K562 (cell line): ENCODE measurements at regions not wholly inside any gene's neighbourhood (a gene's known extent, or its start where the extent isn't known, plus 50 kb on each side); places are given as distances from the start of the nearest gene placed in this dataset.

Experiments
- CTCF ChIP-seq, 3 experiments: IDR thresholded peaks in 2 of 3; conservative IDR thresholded peaks in 1 of 3; 2 replicates each; pipeline ENCODE4 v1.5.1; 2011 to 2012; ENCODE audit warnings: low read length in 3 of 3, mild to moderate bottlenecking in 3 of 3, control low read depth in 2 of 3, improper control_type of control experiment in 1 of 3, inconsistent platforms in 1 of 3, low read depth in 1 of 3, mixed read lengths in 1 of 3, moderate library complexity in 1 of 3; ENCODE audit not compliant: insufficient read depth in 2 of 3
- HOXB6 ChIP-seq: fragments of 250-450 bp; sonication (Bioruptor Pico); IDR thresholded peaks from 2 replicates; pipeline ENCODE4 v1.5.1; 2022; ENCODE audit warnings: mild to moderate bottlenecking, borderline replicate concordance
- POLR2AphosphoS5 ChIP-seq: IDR thresholded peaks from 2 replicates; pipeline ENCODE4 v1.6.1; 2011; ENCODE audit warnings: mild to moderate bottlenecking, low read depth, low read length, moderate library complexity; ENCODE audit not compliant: control insufficient read depth, insufficient read depth
- SETDB1 ChIP-seq: IDR thresholded peaks from one replicate; pipeline ENCODE4 v1.6.1; 2012; ENCODE audit warnings: low read length, control low read depth, inconsistent platforms

- TF ChIP-seq CTCF (IDR thresholded peaks at IDR 0.05 in 2 of 3, conservative IDR thresholded peaks at IDR 0.05 in 1 of 3; ENCODE audit: insufficient read depth in 2 of 3, low read depth in 1 of 3, low read length in 3 of 3) (no peak), SETDB1 (no peak), POLR2AphosphoS5 (no peak), HOXB6 (CRISPR knock-in tag) (no peak)
Measured at GRCh38 chr7:17094963-17095574, 203.4 kb upstream of the AHR start.
